Activated CD8-positive, alpha-beta memory T cell treated with anti-CD3 and anti-CD28 coated beads, Interleukin-2, amount 50 U/mL, for 48 hours (primary cell): ENCODE measurements at regions not wholly inside any gene's neighbourhood (a gene's known extent, or its start where the extent isn't known, plus 50 kb on each side); places are given as distances from the start of the nearest gene placed in this dataset.
A peak's percentile ranks its signal among the peaks of the same experiment; 100 is the strongest.

Experiments used
- DNase-seq: peaks from one replicate; pipeline ENCODE4 v3.0.0-alpha.2; 2020

- no peak for DNase-seq
Measured at GRCh38 chr4:14752341-14753046, 249.8 kb upstream of the CPEB2 start.

GRCh38 chr4:14767142-14767541 lies 235.1 kb upstream of the CPEB2 start:
- DNase-seq, result no peak

- DNase-seq, result no peak
Measured at GRCh38 chr4:14768449-14768848, 233.8 kb upstream of the CPEB2 start.

GRCh38 chr4:14769993-14770392 lies 232.3 kb upstream of the CPEB2 start:
- DNase-seq, result no peak

- DNase-seq, result no peak
Measured at GRCh38 chr4:14771094-14771493, 231.2 kb upstream of the CPEB2 start.

GRCh38 chr4:14771504-14772175 lies 230.6 kb upstream of the CPEB2 start:
- no peak for DNase-seq

- DNase-seq, result no peak
Measured at GRCh38 chr4:14772388-14772787, 229.9 kb upstream of the CPEB2 start.

GRCh38 chr4:14783011-14783877 lies 219.0 kb upstream of the CPEB2 start:
- DNase-seq, result peak; percentile 57

GRCh38 chr4:14787221-14787620 lies 215.1 kb upstream of the CPEB2 start:
- no peak for DNase-seq

GRCh38 chr4:14787894-14788293 lies 214.4 kb upstream of the CPEB2 start:
- DNase-seq, result no peak

- DNase-seq, result no peak
Measured at GRCh38 chr4:14790494-14790893, 211.8 kb upstream of the CPEB2 start.

GRCh38 chr4:14792702-14793227 lies 209.5 kb upstream of the CPEB2 start:
- no peak for DNase-seq

- DNase-seq, result no peak
Measured at GRCh38 chr4:14800977-14801376, 201.3 kb upstream of the CPEB2 start.

GRCh38 chr4:14802596-14802995 lies 199.7 kb upstream of the CPEB2 start:
- no peak for DNase-seq

- DNase-seq, result no peak
Measured at GRCh38 chr4:14807856-14808255, 194.4 kb upstream of the CPEB2 start.

GRCh38 chr4:14809203-14809602 lies 193.1 kb upstream of the CPEB2 start:
- no peak for DNase-seq

- DNase-seq, result no peak
Measured at GRCh38 chr4:14810121-14810520, 192.2 kb upstream of the CPEB2 start.

GRCh38 chr4:14810568-14810967 lies 191.7 kb upstream of the CPEB2 start:
- no peak for DNase-seq

GRCh38 chr4:14812101-14812500 lies 190.2 kb upstream of the CPEB2 start:
- DNase-seq, result no peak

- no peak for DNase-seq
Measured at GRCh38 chr4:14816623-14817261, 185.5 kb upstream of the CPEB2 start.

GRCh38 chr4:14824189-14824588 lies 178.1 kb upstream of the CPEB2 start:
- no peak for DNase-seq

- no peak for DNase-seq
Measured at GRCh38 chr4:14827111-14827510, 175.2 kb upstream of the CPEB2 start.

- DNase-seq, result no peak
Measured at GRCh38 chr4:14829795-14830194, 172.5 kb upstream of the CPEB2 start.
